ENCODE measurements at regions not wholly inside any gene's neighbourhood (a gene's known extent, or its start where the extent isn't known, plus 50 kb on each side); places are given as distances from the start of the nearest gene placed in this dataset.
A peak's percentile ranks its signal among the peaks of the same experiment; 100 is the strongest.
"Not testable (repeated sequence)": the region's sequence is repeated elsewhere in the genome, so short reads cannot be mapped to it uniquely, and the experiment has no call there.

DNA sequence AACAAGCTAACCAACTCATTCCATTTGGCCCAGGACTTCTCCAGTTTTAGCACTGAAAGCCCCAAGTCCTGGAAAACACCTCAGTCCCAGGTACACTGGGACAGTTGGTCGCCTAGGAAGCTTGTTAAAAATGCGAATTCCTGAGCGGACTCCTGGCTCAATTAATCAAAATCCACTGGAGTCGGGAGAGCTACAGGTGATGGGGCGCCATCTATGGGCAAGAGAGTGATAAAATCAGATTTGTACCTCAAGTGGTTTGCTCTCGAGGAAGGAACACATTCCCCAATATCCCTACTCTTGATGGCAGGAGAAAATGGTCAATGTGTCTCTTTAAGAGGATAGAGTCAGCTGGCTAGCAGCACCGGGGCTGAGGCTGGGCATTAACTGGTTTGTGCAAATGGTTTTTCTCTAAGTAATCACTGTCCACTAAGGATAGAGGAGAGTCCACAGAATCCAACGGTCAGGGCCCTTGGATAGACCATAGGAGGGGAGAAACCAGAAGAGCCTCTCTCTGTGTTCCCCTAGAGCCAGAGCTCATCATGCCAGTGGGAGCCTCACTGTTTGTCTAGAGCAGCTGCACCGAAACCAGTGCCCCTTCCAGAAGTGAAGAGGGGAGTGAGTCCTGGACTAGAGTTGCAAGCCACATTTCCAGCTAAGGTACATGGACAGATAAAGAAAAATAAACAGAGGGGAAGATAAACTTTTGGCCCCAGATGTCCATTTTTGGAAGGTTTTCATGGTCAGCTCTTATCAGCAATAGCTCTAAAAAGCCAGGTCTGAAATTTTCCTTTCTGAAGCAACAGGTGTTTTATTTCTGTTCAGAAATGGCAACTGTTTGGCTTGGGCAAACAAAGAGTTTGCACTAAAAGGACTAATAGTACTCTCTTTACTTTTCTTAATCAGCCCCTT lies 148.5 kb downstream of the TENT5C start:
- Mint-ChIP-seq H3K36me3 (ENCODE audit: low read depth) (no peaks in the 10 kb centered on the region), H3K27ac (no peak overlapping the region), H3K9me3 (ENCODE audit: low read depth) (no peaks in the 10 kb centered on the region), H3K4me3 (no peak overlapping the region), H3K4me1 (peaks cover 14% of the 10 kb centered on the region), H3K27me3 (peaks cover 31% of the 10 kb centered on the region)
- ChIA-PET POLR2A (interaction anchor here (0.5 to 0.7 kb wide), 3 partner anchors 8 to 171 kb away, joined by 3 read pairs; no protein-coding TSS in a partner anchor), CTCF (interaction anchor here (0.6 to 9.7 kb wide), 50 partner anchors 8 to 687 kb away, joined by 3 to 164 read pairs (median 3); no protein-coding TSS in a partner anchor)
- ATAC-seq (peak; percentile 28), DNase-seq (peak; percentile 65)
- intact Hi-C loops (cut with DNase I, micrococcal nuclease), result loop anchor here (1.0 to 5.0 kb wide), 4 partner anchors 141 to 242 kb away; partner anchors contain the start of gene TENT5C (in 1 of the 2)

DNA sequence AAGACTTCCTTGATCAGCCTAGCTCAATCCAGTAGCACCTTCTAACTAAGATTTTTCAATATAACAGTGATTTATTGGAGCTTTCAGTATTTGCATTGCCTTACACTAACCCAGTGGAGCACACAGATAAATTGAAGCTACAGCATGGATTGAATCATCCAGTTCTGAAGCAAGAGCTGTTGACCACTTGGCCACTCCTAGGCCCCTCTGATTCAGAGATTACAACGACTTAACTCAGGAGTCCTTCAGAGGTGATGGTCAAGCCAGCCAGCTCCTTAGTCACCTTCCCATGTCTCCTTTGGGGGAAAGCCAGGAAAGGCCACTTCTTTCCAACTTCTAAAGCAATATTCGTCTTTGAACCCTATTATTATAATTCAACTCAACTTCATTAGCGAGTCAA lies 151.8 kb downstream of the TENT5C start:
- no peak for DNase-seq
- H3K9me3 Mint-ChIP-seq (ENCODE audit: low read depth), result no peaks in the 10 kb centered on the region
- intact Hi-C loops (cut with DNase I, micrococcal nuclease), result loop anchor here (1.0 to 5.0 kb wide), 6 partner anchors 85 to 690 kb away; no protein-coding TSS in a partner anchor
- ChIA-PET POLR2A (no interaction called here), CTCF (interaction anchor here (0.6 to 9.7 kb wide), 36 partner anchors 12 to 1921 kb away, joined by 3 to 164 read pairs (median 4); no protein-coding TSS in a partner anchor)
- ATAC-seq, result no peak
- H3K27ac Mint-ChIP-seq, result no peak overlapping the region
- H3K27me3 Mint-ChIP-seq, result peaks cover 19% of the 10 kb centered on the region
- no peak overlapping the region for H3K4me3 Mint-ChIP-seq
- H3K4me1 Mint-ChIP-seq, result peaks cover 14% of the 10 kb centered on the region
- no peaks in the 10 kb centered on the region for H3K36me3 Mint-ChIP-seq (ENCODE audit: low read depth)

DNA sequence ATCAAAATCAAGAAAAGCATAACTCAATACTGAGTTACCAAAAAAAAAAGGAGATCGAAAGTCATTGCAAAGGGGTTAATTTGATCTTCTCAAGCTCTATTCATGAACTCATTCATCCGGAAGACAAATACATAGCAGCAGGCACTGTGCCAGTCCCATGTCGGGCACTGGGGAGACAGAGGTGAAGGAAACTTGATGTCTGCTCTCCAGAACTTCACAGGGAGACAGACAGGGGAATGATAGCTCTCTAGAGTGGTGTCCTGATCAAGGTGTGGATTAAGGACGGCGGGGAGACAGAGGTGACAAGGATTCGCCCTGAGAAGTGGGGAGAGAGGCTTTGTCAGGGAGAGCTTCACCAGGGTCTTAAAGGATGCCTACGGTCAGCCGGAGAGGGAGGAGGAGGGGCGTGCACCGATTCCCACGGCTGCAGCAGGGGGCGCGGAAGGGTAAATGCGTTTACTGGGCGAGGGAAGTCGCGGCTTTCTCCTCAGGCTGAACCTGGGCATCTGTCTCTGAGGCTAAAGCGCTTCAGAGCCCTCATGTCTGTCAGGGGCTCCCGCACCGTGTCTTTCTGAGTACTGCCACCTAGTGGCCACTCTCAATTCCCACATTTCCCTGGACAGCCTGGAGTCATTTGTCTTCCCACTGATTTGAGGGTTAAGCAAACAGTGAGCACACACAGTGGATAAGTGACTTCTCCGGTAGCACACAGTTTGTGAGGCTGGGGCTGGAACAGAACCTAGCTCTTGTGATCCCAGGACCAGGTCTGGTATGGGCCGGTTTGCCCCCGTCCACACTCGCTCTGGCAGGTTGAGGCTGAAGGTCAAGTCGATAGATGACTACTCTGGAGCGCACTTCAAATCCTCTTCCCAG lies 152.8 kb downstream of the TENT5C start:
- H3K4me3 Mint-ChIP-seq, result peak overlapping the region; percentile 63
- H3K27ac Mint-ChIP-seq, result peak overlapping the region; percentile 52
- peaks cover 9% of the 10 kb centered on the region for H3K4me1 Mint-ChIP-seq
- ATAC-seq, result peak; percentile 95
- H3K9me3 Mint-ChIP-seq (ENCODE audit: low read depth), result no peaks in the 10 kb centered on the region
- intact Hi-C loops (cut with DNase I, micrococcal nuclease), result loop anchor here (1.0 to 5.0 kb wide), 7 partner anchors 86 to 691 kb away; no protein-coding TSS in a partner anchor
- POLR2A ChIA-PET, result interaction anchor here (1.4 kb wide), 1 partner anchor 224 kb away, joined by 3 read pairs; no protein-coding TSS in a partner anchor
- DNase-seq, result peak; percentile 81
- H3K36me3 Mint-ChIP-seq (ENCODE audit: low read depth), result no peaks in the 10 kb centered on the region
- CTCF ChIA-PET, result interaction anchor here (0.6 to 9.7 kb wide), 38 partner anchors 10 to 259 kb away, joined by 3 to 164 read pairs (median 4); no protein-coding TSS in a partner anchor
- H3K27me3 Mint-ChIP-seq, result peaks cover 15% of the 10 kb centered on the region

- peaks cover 15% of the 10 kb centered on the region for H3K27me3 Mint-ChIP-seq
- H3K36me3 Mint-ChIP-seq (ENCODE audit: low read depth), result no peaks in the 10 kb centered on the region
- CTCF ChIA-PET, result interaction anchor here (0.5 to 9.7 kb wide), 8 partner anchors 40 to 260 kb away, joined by 3 to 164 read pairs (median 4); no protein-coding TSS in a partner anchor
- DNase-seq (no peak), ATAC-seq (no peak)
- intact Hi-C loops (cut with DNase I, micrococcal nuclease), result loop anchor here (1.0 to 5.0 kb wide), 5 partner anchors 87 to 692 kb away; no protein-coding TSS in a partner anchor
- POLR2A ChIA-PET, result interaction anchor here (1.4 kb wide), 1 partner anchor 225 kb away, joined by 3 read pairs; no protein-coding TSS in a partner anchor
- H3K27ac Mint-ChIP-seq, result no peak overlapping the region
- peaks cover 6% of the 10 kb centered on the region for H3K4me1 Mint-ChIP-seq
- H3K9me3 Mint-ChIP-seq (ENCODE audit: low read depth), result no peaks in the 10 kb centered on the region
- no peak overlapping the region for H3K4me3 Mint-ChIP-seq
Measured at GRCh38 chr1:117759535-117759934, 153.7 kb downstream of the TENT5C start.

DNA sequence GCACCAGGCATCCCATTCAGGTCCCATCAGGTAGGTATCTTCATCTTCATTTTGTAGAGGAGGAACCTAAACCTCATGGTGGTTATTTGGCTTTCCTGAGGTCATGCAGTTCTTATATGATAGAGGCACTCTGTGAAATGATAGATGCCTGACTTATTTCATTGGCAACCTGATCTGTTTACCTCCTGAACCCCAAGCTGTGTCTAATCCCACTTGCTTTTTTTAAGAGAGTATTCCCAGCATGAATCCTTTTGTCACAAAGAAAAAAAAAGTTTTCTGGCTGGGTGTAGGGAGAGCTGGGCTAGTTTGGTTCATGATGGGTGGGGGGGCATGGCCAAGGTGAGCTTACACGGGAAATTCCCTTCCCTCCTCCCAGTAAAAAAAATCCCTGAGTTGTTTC lies 154.2 kb downstream of the TENT5C start:
- H3K4me3 Mint-ChIP-seq, result no peak overlapping the region
- peaks cover 6% of the 10 kb centered on the region for H3K4me1 Mint-ChIP-seq
- ATAC-seq (no peak), DNase-seq (no peak)
- ChIA-PET CTCF (interaction anchor here (0.6 to 9.4 kb wide), 9 partner anchors 19 to 451 kb away, joined by 3 to 164 read pairs (median 3); no protein-coding TSS in a partner anchor), POLR2A (no interaction called here)
- no peaks in the 10 kb centered on the region for H3K9me3 Mint-ChIP-seq (ENCODE audit: low read depth)
- intact Hi-C loops (cut with DNase I, micrococcal nuclease), result no loop called here
- peaks cover 15% of the 10 kb centered on the region for H3K27me3 Mint-ChIP-seq
- H3K36me3 Mint-ChIP-seq (ENCODE audit: low read depth), result no peaks in the 10 kb centered on the region
- no peak overlapping the region for H3K27ac Mint-ChIP-seq

GRCh38 chr1:117760485-117760884 lies 154.6 kb downstream of the TENT5C start:
- ChIA-PET CTCF (interaction anchor here (0.6 to 9.4 kb wide), 11 partner anchors 11 to 451 kb away, joined by 3 to 164 read pairs (median 3); no protein-coding TSS in a partner anchor), POLR2A (interaction anchor here (0.5 kb wide), 1 partner anchor 41 kb away, joined by 3 read pairs; no protein-coding TSS in a partner anchor)
- ATAC-seq, result no peak
- no peak overlapping the region for H3K4me3 Mint-ChIP-seq
- no peak overlapping the region for H3K27ac Mint-ChIP-seq
- H3K27me3 Mint-ChIP-seq, result peaks cover 15% of the 10 kb centered on the region
- peaks cover 6% of the 10 kb centered on the region for H3K4me1 Mint-ChIP-seq
- intact Hi-C loops (cut with DNase I, micrococcal nuclease), result no loop called here
- H3K36me3 Mint-ChIP-seq (ENCODE audit: low read depth), result no peaks in the 10 kb centered on the region
- DNase-seq, result no peak
- no peaks in the 10 kb centered on the region for H3K9me3 Mint-ChIP-seq (ENCODE audit: low read depth)

- CTCF ChIA-PET, result interaction anchor here (0.6 kb wide), 1 partner anchor 174 kb away, joined by 4 read pairs; no protein-coding TSS in a partner anchor
- H3K27ac Mint-ChIP-seq; intact Hi-C loops (cut with DNase I, micrococcal nuclease); H3K36me3 Mint-ChIP-seq (ENCODE audit: low read depth); H3K4me1 Mint-ChIP-seq; H3K4me3 Mint-ChIP-seq; ATAC-seq; DNase-seq; POLR2A ChIA-PET: not testable (repeated sequence)
- Mint-ChIP-seq H3K9me3 (ENCODE audit: low read depth) (peaks cover 19% of the 10 kb centered on the region), H3K27me3 (peaks cover 19% of the 10 kb centered on the region)
Measured at GRCh38 chr1:117767756-117768155, 161.7 kb downstream of the GDAP2 start.

DNA sequence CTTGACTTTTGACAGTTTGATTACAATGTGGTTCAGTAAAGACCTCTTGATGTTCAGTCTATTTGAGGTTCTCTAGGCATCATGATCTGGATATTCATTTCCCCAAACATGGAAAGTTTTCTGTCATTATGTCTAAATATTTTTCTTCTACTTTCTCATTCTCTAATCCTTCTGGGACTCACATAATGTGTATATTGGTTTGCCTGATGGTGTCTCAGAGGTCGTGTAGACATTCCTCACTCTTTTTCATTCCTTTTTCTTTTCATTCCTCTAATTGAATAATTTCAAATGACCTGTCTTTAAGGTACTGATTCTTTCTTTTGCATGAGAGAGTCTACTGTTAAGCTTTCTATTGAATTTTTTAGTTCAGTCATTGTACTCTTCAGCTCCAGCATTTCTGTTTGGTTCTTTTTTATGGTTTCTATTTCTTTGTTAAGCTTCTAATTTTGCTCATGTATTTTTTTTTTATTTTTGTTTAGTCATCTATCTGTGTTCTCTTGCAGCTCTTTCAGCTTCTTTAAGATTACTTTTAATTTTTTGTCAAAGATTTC lies 158.4 kb downstream of the GDAP2 start:
- Mint-ChIP-seq H3K36me3 (ENCODE audit: low read depth) (peaks cover 6% of the 10 kb centered on the region), H3K4me1 (no peaks in the 10 kb centered on the region), H3K27ac (no peak overlapping the region), H3K4me3 (no peak overlapping the region), H3K27me3 (peaks cover 22% of the 10 kb centered on the region), H3K9me3 (ENCODE audit: low read depth) (peaks cover 22% of the 10 kb centered on the region)
- intact Hi-C loops (cut with DNase I, micrococcal nuclease), result no loop called here
- no peak for DNase-seq
- POLR2A ChIA-PET, result interaction anchor here (0.7 kb wide), 1 partner anchor 237 kb away, joined by 3 read pairs; no protein-coding TSS in a partner anchor
- ATAC-seq, result no peak
- CTCF ChIA-PET, result interaction anchor here (1.1 kb wide), 1 partner anchor 125 kb away, joined by 3 read pairs; no protein-coding TSS in a partner anchor

DNA sequence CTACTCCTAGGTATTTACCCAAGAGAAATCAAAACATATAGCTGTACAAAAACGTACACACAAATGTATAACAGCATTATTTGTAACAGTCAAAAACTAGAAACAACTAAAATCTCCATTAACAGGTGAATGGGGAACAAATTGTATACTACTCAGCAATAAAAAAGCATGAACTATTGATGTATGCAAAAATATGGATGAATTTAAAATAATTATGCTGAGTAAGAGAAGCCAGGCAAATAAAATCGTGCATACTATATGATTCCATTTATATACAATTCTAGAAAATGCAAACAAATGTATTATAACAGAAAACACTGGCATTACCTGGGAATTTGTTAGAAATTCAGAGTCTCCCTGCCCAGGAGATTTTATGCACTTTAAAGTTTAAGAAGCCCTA lies 150.1 kb downstream of the GDAP2 start:
- DNase-seq, result no peak
- H3K27me3 Mint-ChIP-seq, result peaks cover 6% of the 10 kb centered on the region
- no peaks in the 10 kb centered on the region for H3K9me3 Mint-ChIP-seq (ENCODE audit: low read depth)
- CTCF ChIA-PET, result interaction anchor here (1.0 kb wide), 1 partner anchor 26 kb away, joined by 3 read pairs; no protein-coding TSS in a partner anchor
- no peak for ATAC-seq
- H3K4me1 Mint-ChIP-seq, result peaks cover under 1% of the 10 kb centered on the region
- no peak overlapping the region for H3K4me3 Mint-ChIP-seq
- POLR2A ChIA-PET, result no interaction called here
- no peaks in the 10 kb centered on the region for H3K36me3 Mint-ChIP-seq (ENCODE audit: low read depth)
- intact Hi-C loops (cut with DNase I, micrococcal nuclease), result no loop called here
- H3K27ac Mint-ChIP-seq, result no peak overlapping the region

DNA sequence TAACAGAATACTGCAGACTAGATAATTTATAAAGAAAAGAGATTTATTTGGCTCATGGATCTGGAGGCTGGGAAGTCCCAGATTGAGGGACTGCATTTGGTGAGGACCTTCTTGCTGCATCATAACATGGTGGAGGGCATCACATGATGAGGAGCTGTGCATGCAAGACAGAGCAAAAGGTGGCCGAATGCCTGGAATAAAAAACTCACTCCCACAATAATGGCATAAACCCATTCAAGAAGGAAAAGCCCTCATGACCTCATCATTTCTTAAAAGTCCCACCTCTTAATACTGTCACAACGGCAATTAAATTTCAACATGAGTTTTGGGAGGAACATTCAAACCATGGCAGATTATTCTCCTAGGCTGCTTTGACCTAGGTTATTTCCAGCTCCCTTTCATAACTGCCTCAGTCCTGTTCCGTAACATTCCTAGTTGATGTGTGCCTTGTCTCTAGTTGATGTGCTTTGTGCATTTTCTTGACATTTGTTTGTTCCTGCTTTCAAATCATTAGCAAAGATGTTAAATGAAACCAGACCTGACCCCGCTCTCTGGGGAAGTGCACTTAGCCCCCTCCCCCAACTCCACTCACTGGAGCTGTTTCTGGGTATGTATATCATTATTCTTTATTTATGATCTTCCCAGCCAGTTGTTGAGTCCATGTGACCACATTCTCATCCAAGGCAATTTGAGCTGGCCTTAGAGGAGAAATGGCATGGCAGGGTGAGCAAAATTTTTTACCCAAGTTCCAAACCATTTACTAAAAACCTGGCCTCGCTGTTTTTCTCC lies 148.5 kb downstream of the GDAP2 start:
- no peak overlapping the region for H3K27ac Mint-ChIP-seq
- H3K4me1 Mint-ChIP-seq, result peaks cover 6% of the 10 kb centered on the region
- H3K4me3 Mint-ChIP-seq, result no peak overlapping the region
- ATAC-seq (no peak), DNase-seq (no peak)
- H3K27me3 Mint-ChIP-seq, result peaks cover 6% of the 10 kb centered on the region
- H3K36me3 Mint-ChIP-seq (ENCODE audit: low read depth), result no peaks in the 10 kb centered on the region
- ChIA-PET CTCF (interaction anchor here (0.8 to 1.2 kb wide), 2 partner anchors 18 to 23 kb away, joined by 3 to 4 read pairs; no protein-coding TSS in a partner anchor), POLR2A (no interaction called here)
- H3K9me3 Mint-ChIP-seq (ENCODE audit: low read depth), result no peaks in the 10 kb centered on the region
- intact Hi-C loops (cut with DNase I, micrococcal nuclease), result no loop called here

All from activated CD4-positive, alpha-beta T cell treated with anti-CD3 and anti-CD28 coated beads for 36 hours (primary cell).